HG02870 (cell line): ENCODE measurements at regions not wholly inside any gene's neighbourhood (a gene's known extent, or its start where the extent isn't known, plus 50 kb on each side); places are given as distances from the start of the nearest gene placed in this dataset.
A peak's percentile ranks its signal among the peaks of the same experiment; 100 is the strongest.

Experiments
- ATAC-seq: cut with Tn5 transposase; IDR thresholded peaks from one replicate; pipeline ENCODE4 v1.9.1; 2021; ENCODE audit warnings: mild to moderate bottlenecking, moderate library complexity; ENCODE audit not compliant: unreplicated experiment

GRCh38 chr4:54542540-54543041 is 115.2 kb upstream of the KIT start:
- no peak for ATAC-seq

GRCh38 chr4:54543088-54543795 is 114.5 kb upstream of the KIT start:
- ATAC-seq = no peak

GRCh38 chr4:54545663-54546424 is 111.9 kb upstream of the KIT start:
- ATAC-seq = no peak

- ATAC-seq = peak; percentile 77
Measured at GRCh38 chr4:54547299-54548097, 110.3 kb upstream of the KIT start.

- ATAC-seq = peak; percentile 53
Measured at GRCh38 chr4:54548098-54548620, 109.6 kb upstream of the KIT start.

- no peak for ATAC-seq
Measured at GRCh38 chr4:54548831-54549460, 108.8 kb upstream of the KIT start.

- ATAC-seq = no peak
Measured at GRCh38 chr4:54550395-54551171, 107.2 kb upstream of the KIT start.

GRCh38 chr4:54553001-54553400 is 104.8 kb upstream of the KIT start:
- ATAC-seq = no peak

GRCh38 chr4:54554339-54554990 is 103.3 kb upstream of the KIT start:
- ATAC-seq = no peak

- ATAC-seq = no peak
Measured at GRCh38 chr4:54556051-54556450, 101.7 kb upstream of the KIT start.

- ATAC-seq = no peak
Measured at GRCh38 chr4:54556587-54556986, 101.2 kb upstream of the KIT start.

GRCh38 chr4:54558889-54559677 is 98.7 kb upstream of the KIT start:
- no peak for ATAC-seq

- no peak for ATAC-seq
Measured at GRCh38 chr4:54560513-54560912, 97.2 kb upstream of the KIT start.

- ATAC-seq = no peak
Measured at GRCh38 chr4:54561940-54562339, 95.8 kb upstream of the KIT start.

GRCh38 chr4:54566608-54567007 is 91.1 kb upstream of the KIT start:
- ATAC-seq = peak; percentile 67

- ATAC-seq = no peak
Measured at GRCh38 chr4:54567327-54567726, 90.4 kb upstream of the KIT start.

GRCh38 chr4:54568184-54568583 is 89.6 kb upstream of the KIT start:
- ATAC-seq = no peak

GRCh38 chr4:54570822-54571221 is 86.9 kb upstream of the KIT start:
- ATAC-seq = no peak
